NCI-H187 (cell line): ENCODE measurements at regions not wholly inside any gene's neighbourhood (a gene's known extent, or its start where the extent isn't known, plus 50 kb on each side); places are given as distances from the start of the nearest gene placed in this dataset.
"Not testable (repeated sequence)": the region's sequence is repeated elsewhere in the genome, so short reads cannot be mapped to it uniquely, and the experiment has no call there.

Source experiments
- DNase-seq, 2 experiments: peaks; one replicate each; lab custom pipeline; 2025; lab: John Stamatoyannopoulos, UW

DNA sequence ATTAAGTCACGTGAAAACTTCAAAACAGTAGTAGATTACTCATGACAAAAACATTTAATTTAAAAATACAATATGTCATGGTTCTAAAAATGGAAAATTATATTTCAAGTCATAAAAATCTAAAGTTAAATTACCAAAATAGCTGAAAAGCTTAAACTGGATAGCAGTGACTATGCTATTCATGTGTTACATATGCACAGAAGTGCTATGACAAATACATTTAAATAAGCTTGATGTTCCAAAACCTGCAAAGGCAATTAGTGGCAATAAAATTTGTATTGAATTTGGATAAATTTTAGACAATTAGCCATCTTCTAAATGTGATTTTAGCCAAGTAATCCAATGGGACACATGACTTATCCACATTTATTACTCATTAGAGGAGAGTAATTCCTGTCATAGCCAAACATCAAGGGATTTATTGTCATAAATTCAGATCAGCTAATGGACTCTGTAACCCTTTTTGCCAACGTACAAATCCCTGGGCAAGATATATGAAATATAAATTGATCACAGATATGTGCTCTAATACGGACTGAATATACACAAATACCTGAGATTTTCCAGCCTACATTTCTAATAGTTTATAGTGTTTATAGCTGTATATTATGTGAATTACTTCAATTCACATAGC, 419.4 kb downstream of the ISL1 start:
- DNase-seq = no peak

DNA sequence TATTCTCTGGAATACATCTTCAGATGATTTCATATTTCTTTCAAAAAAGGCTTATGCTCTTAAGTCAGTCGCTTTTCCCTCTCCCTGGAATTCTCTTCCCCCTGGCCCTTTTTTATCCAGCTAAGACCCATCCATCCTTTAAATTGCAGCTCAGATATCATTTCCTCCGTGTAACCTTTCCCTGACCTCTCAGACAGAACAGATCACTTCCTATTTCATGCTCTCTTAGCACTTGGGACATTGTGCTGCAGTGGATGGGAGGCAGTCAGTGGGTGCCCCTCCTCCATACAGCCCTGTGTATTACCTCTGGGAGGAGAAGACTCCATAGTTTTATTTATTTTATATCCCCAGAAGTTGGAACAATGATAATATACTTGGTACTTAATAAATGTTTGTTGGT, 423.4 kb downstream of the ISL1 start:
- DNase-seq = no peak

DNA sequence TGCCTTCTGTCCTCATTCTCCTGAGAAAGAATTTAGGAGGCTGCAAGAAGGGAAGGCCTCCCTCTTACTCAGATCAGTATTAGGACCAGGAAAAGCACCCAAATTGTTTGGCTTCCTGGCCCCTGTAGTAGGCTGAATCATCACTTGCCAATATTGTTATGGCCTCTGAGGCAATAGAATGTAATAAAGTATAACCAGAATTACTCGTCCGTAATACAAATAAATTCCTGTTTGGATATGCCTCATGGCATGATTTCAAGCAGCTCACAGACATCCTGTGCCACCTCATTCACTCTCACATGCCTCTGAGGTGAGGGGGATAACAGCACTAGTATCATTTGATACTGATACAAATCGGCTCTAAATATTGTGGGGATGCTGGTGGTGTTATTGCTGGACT, 427.3 kb downstream of the ISL1 start:
- no peak for DNase-seq

DNA sequence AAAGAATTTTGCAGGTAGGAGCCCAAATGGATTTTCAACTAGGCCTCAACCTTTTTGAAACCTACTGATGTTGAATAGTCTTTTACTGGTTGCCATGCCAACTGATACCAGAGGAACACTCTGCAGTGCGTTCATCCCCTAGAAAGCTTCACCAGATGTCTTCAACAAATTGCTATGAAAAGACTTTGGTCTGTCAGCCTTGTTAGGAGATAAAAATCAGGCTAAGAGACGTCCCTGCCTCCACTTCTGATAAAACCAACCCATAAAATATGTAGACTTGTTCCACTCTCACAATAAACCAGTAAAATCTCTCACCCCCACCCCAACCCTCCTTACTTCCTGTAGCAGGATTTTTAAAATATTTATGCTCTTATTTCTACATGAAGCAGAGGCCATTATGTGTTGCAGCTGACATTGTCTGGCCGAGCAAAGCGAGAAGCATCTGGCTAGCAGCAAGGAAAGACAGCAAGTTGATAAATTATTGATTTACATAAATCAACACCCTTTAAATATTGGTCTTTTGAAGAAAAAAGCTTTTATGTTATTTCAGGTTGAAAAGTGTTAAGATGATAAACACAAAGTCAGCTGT, 428.7 kb downstream of the ISL1 start:
- no peak for DNase-seq

DNA sequence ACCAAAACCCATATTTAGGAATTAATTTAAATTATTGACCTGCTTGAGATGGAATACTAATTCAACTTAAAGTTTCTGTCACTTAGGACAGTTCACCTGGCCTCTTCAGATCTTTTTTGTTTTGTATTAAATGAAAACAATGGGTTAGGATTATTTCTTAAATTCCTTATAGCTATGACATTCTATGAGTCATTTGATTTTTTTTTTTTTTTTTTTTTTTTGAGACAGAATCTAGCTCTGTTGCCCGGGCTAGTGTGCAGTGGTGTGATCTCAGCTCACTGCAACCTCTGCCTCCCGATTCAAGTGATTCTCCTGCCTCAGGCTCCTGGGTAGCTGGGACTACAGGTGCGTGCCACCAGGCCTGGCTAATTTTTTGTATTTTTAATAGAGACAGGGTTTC, 431.6 kb downstream of the ISL1 start:
- not testable (repeated sequence) for DNase-seq

DNA sequence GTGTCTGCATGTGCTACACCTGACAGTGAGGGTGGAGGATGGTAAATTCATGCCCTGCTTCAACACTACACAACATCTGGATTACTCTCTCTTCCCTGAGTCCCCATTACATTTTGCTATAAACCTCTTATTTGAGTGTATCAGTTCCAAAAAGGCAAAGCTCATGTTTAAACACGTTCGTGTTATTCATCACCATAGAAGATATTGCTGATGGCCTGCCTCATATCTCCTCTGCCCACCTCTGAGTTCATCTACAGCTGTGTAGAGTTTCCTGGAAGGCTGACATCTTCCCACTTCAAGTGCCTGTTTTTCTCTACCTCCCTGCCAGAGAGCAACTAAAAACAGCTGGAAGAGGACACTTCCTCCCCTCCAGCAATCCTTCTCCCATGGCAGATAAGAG, 433.2 kb downstream of the ISL1 start:
- no peak for DNase-seq

DNA sequence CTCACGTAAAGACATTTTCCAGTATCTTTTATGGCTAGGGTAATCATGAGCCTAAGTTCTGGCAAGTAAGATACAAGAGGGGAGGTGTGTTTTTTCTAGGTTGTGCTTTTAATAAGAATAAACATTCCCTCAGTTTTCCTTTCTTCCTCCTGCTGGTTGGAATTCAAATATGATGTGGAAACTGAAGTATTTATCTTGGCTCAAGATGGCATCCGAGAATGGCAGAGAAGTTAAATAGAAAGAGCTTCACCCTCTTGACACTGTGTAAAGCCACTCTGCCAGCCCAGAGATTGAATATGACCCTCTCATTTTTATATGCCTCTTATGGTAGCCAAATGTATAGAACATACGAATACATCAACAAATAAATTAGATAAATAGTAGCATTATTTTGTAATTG, 438.4 kb downstream of the ISL1 start:
- DNase-seq = no peak

DNA sequence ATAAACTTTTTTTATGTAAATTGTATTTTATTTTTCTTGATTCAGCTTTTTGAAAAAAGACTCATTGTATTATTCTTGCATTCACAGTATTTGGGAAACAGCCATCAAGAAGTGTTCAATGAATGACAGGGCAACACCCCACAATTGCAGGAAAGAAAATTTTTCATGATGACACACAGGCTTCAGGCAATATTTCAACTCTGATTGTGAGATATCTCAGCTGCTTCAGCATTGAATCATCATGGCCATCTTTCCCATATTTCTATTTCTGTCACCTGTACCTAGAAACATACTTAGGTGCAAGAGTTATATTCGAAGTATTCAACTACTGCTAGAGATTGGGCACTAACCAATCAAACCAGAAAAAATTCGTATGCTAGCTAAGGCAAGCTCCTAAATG, 446.0 kb downstream of the ISL1 start:
- DNase-seq = no peak

DNA sequence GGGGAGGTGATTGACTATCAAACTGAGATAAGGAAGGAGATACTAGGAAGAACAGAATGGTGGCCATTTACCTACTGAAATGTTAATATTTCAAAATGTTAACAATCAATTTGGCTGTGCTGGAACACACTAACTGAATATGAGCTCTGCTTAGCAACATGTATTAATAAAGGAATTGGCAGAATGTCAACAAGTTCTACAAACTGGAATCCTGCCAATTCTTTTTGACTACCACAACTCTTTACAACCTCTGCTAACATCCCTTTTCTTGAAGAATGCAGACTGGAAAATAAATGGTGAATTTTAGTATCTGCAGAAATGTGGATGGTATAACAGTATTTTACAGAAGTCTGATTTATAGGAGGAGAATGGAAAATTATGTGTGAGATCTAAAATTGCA, 446.4 kb downstream of the ISL1 start:
- DNase-seq = no peak

DNA sequence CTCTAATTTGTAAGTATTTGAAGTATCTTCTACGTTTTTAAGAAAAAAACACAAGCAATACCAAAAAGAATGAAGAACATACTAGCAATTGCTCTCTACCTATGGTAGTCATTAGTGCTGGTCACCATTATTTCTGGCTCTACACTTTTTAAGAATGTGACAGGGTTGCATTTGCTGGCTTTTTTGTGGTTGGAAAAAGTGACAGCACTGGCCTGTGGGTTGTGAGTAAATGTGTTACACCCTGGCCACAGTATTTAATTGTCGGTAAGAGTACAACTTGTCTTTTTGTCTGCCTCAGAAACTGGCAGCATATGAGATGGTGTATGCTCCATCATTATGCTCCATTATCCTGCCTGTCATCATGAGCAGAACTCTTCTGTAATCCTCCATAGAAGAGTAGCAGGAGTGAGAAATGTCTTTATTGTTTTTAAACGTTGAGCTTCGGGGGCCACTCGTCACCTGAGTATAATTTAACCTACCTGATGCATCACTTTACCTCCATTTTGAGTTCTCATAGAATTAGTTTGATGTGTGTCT, 449.8 kb downstream of the ISL1 start:
- DNase-seq = no peak

DNA sequence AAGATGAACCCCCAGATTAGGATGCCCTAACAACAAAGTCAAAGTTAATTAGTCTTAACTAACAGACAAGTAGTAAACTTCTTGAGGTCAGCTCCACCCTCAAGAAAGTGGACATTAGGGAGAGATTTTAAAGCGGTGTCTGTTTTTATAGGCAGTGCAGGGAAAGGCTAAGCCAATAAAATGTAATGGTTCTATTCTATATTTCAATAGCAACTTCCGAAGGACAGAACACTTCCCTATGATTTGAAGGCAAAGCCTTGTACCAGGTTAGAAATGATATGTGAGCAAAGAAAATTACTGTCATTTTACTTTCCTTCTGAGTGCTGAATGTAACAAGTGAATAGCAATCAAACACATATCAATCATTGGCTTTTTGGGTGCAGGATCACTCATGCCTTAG, 455.2 kb downstream of the ISL1 start:
- DNase-seq = no peak

DNA sequence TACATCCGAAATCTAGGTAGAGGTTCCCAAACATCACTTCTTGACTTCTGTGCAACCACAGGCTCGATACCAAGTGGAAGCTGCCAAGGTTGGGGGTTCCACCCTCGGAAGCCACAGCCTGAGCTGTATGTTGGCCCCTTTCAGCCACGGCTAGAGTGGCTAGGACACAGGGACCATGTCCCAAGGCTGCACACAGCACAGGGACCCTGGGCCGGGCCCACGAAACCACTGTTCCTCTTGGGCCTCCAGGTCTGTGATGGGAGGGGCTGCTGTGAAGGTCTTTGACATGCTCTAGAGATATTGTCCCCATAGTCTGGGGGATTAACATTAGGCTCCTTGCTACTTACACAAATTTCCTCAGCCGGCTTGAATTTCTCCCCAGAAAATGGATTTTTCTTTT, 460.6 kb downstream of the ISL1 start:
- no peak for DNase-seq

DNA sequence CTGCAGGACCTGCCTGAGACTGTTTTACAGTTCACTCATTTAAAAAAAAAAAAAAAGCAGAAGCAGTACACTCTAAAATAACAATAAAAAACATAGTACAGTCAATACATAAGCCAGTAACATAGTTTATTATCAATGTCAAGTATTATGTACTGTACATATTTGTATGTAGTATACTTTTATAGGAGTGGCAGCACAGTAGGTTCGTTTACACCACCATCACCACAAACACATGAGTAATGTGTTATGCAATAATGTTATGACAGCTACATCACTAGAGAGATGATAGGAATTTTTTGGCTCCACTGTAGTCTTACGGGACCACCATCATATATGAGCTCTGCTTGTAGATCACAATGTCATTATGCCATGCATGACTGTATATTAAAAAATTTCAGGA, 462.8 kb downstream of the ISL1 start:
- DNase-seq = no peak

DNA sequence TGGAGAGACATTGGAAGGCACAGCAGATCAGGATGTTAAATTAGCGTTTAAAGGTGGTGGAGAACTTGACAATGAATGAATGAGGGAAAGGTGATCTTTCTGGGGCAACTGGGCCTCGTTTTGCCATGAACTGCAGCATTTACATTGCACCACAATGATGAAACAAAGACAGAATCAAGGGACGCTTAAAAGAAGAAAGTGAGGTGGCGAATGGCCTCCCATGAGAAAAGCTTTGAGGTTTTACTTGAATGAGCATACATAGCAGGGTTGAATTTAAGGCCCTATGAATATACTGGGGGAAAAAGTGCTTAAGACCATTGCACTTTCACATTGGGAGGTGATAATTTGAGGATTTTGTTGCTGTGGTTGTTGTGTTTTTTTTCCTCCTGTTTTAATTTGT, 476.4 kb downstream of the ISL1 start:
- no peak for DNase-seq

DNA sequence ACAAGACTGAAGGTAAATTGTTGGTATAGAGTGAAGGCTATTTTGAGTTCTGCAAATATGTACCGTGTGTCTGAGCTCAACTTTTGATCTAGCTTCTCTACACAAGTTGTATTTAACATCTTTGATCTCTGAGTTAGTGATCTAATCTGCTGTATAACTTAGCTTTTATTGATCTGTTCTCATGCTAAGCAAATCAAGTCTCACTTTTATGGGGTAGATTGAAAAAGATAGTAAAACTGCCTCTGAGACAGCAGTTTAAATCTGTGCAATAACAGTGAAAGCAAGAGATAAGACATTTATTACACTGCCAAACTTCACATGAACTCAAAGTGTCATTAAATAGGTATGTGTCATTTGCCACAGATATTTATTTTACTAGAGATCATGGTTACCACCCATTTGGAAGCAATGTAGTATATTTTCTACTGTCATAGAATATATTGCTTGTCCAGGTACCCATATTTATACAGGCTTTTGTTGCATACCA, 477.3 kb downstream of the ISL1 start:
- no peak for DNase-seq

DNA sequence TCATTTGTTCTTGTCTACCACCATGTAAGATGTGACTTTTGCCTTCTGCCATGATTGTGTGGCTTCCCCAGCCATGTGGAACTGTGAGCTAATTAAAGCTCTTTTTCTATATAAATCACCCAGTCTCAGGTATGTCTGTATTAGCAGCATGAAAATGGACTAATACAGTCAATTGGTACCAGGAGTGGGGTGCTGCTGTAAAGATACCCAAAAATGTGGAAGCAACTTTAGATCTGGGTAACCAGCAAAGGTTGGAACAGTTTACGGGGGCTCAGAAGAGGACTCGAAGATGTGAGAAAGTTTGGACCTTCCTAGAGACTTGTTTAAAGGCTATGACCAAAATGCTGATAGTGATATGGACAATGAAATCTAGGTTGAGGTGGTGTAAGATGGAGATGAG, 488.9 kb downstream of the ISL1 start:
- no peak for DNase-seq

DNA sequence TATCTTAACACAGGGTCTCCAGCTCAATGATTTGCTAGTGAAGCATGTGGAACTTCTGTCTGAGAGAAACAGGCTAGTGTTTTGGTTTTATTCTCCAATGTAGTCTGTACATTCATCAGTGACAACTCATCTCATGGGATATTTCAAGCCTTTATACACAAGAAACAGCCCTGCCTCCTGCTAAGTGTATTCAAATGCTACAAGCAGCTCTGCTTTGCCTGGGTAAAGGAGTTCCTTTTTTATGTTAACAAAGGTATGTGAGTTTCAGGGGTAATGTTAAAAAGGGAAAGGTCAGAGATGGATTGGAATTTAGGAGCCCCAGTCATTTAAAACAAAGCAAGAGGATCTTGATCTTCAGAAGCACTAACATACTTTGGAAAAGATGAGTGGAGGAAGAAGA, 498.7 kb downstream of the ISL1 start:
- no peak for DNase-seq

DNA sequence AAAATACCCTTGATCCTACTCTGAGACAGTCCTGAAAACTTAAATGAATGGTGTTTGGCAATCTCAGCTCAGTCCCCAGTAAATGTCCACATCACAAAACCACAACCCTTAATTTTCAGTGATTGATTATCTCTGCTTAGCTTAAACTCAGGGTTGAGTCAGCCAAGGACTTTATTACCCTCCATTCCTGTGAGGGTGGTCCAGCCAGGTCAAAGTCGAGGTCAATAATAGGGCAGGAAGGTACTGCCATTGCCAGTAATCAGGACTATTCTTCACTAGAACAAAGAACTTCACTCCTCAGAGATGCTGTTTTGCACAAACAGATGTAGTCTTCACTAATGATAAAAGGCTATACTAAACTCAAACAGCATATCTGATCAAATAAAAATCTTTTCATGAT, 499.4 kb downstream of the ISL1 start:
- no peak for DNase-seq

DNA sequence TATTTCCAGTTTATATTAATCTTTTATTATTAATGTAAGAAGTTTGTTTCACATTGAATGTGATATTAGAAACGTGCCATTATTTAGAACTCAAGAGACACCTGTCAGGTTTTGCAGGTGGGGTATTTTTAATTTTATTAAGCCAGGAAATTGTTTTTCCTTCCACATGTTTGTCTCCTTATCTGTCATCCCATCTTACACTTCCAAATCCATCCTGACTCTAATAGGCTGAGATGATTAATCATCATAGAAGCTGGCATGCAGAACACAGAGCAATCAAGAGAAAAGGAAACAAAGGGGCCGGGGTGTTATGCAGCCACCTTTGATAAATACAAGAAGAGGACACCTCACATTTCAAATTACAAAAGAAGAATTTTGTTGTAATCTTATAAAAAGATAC, 506.5 kb downstream of the ISL1 start:
- DNase-seq = no peak

DNA sequence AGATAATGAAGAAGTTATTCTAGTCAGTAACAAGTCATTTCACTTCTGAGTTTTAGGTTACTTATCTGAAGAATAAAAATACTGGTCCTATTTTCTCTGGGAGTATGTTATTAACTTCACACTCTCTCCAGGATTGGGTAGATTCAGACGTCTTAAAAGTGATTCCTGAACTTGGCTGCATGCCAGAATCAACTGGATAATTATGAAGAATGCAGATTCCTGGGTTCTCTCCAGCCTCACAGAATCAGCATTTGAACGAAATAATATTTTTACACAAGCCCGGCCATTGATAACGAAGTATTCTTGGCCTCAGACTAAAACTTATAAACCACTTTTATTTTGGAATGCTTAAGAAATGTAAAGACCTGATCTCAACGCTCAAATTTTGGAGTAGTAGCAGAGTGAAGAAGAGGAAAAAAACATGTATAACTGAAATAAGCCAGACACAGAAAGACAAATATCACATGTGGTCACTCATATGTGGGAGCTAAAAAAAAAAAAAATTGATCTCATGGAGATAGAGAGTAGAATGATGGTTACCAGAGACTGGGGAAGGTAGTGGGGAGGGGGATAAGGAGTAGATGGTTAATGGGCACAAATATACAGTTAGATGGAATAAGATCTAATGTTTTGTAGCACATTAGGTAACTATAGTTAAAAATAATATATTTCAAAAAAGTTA, 507.3 kb downstream of the ISL1 start:
- DNase-seq = no peak

DNA sequence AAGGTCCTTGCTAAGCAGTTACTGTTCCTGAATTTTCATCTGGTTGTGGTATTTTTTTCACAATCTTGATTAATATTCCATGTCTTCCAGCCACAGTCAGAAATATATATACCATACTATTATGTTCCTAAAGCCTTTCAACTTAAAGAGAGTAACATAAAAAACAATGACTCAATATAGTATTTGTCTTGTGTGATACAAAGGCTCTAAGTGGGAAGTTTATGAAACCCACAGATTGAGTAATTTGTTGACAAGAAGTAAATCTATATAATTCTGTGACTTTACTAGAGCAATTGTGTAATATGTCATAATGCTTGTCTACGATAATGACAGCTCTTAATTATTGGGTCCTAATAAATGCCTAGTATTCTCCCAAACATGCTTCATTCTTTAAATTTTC, 509.4 kb downstream of the ISL1 start:
- no peak for DNase-seq

DNA sequence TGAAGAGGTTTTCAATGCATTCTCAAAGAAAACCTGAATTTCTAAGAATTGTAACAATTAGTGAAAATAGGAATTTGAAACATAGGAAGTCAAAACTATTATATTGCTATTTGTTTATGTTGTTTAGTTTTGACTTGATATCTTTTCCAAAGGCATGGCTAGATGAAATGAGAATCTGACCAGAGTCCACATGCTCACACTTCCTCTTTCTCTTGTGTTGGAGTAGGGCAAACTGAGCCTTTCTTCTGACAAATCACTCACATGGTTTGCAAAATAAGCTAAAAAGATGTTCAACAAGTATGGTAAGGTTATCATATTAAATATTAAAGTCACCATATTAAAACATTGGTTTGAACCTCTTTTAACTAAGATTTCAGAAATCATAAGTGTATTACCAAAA, 512.6 kb downstream of the ISL1 start:
- DNase-seq = no peak

DNA sequence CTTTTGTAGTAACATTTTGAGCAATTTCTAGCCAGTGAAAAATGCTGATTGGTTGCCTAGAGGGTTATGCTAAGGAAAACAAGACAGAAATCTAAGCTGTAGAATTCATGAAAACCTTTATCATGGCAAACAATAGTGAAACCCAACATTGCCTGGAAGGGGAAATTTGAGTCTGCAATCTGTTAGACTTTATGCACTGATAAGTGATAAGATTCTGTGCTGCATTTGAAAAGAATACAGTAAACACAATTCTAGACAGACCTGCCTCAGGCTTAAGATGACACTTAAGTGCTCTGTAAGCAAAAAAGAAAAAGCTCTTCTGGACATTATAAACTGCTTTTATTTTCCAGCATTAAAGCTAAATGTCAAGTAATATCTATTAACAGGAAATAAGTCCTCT, 519.3 kb downstream of the ISL1 start:
- DNase-seq = no peak
